Amniotic epithelial cell (primary cell): ENCODE measurements at regions not wholly inside any gene's neighbourhood (a gene's known extent, or its start where the extent isn't known, plus 50 kb on each side); places are given as distances from the start of the nearest gene placed in this dataset.

Experiments
- DNase-seq: peaks from one replicate; pipeline ENCODE4 v3.0.0-alpha.2; 2010; ENCODE audit warnings: low read depth

GRCh38 chr14:31943861-31944255 is 133.2 kb upstream of the ARHGAP5 start:
- no peak for DNase-seq

- no peak for DNase-seq
Measured at GRCh38 chr14:31944256-31945073, 132.6 kb upstream of the ARHGAP5 start.

GRCh38 chr14:31945074-31945613 is 132.0 kb upstream of the ARHGAP5 start:
- DNase-seq = no peak

GRCh38 chr14:31945701-31946100 is 131.4 kb upstream of the ARHGAP5 start:
- DNase-seq = no peak

GRCh38 chr14:31947076-31947475 is 130.0 kb upstream of the ARHGAP5 start:
- peak; percentile 94 for DNase-seq

GRCh38 chr14:31947680-31948595 is 129.2 kb upstream of the ARHGAP5 start:
- peak; percentile 96 for DNase-seq

GRCh38 chr14:31949709-31950108 is 127.4 kb upstream of the ARHGAP5 start:
- DNase-seq = peak; percentile 75

GRCh38 chr14:31950331-31950730 is 126.8 kb upstream of the ARHGAP5 start:
- DNase-seq = no peak

- peak; percentile 89 for DNase-seq
Measured at GRCh38 chr14:31950764-31951637, 126.1 kb upstream of the ARHGAP5 start.

GRCh38 chr14:31951638-31951964 is 125.5 kb upstream of the ARHGAP5 start:
- DNase-seq = no peak

- no peak for DNase-seq
Measured at GRCh38 chr14:31952573-31952972, 124.5 kb upstream of the ARHGAP5 start.

- no peak for DNase-seq
Measured at GRCh38 chr14:31953210-31953609, 123.9 kb upstream of the ARHGAP5 start.

GRCh38 chr14:31954991-31955390 is 122.1 kb upstream of the ARHGAP5 start:
- peak; percentile 58 for DNase-seq

- DNase-seq = no peak
Measured at GRCh38 chr14:31955936-31956579, 121.0 kb upstream of the ARHGAP5 start.

- DNase-seq = no peak
Measured at GRCh38 chr14:31957565-31957964, 119.5 kb upstream of the ARHGAP5 start.

GRCh38 chr14:31960039-31960438 is 117.1 kb upstream of the ARHGAP5 start:
- no peak for DNase-seq

- DNase-seq = peak; percentile 68
Measured at GRCh38 chr14:31961896-31962295, 115.2 kb upstream of the ARHGAP5 start.

GRCh38 chr14:31962920-31963319 is 114.2 kb upstream of the ARHGAP5 start:
- no peak for DNase-seq

- DNase-seq = no peak
Measured at GRCh38 chr14:31963587-31963986, 113.5 kb upstream of the ARHGAP5 start.

GRCh38 chr14:31964490-31964889 is 112.6 kb upstream of the ARHGAP5 start:
- no peak for DNase-seq

- peak; percentile 71 for DNase-seq
Measured at GRCh38 chr14:31965071-31965734, 111.9 kb upstream of the ARHGAP5 start.
